Activated CD8-positive, alpha-beta T cell treated with anti-CD3 and anti-CD28 coated beads for 36 hours (primary cell): ENCODE measurements at regions not wholly inside any gene's neighbourhood (a gene's known extent, or its start where the extent isn't known, plus 50 kb on each side); places are given as distances from the start of the nearest gene placed in this dataset.

ENCODE experiments used
- ATAC-seq: fragments of 200-7000 bp; cut with Tn5 transposase; one replicate; pipeline ENCODE4 v1.10.0; 2021; ENCODE audit warnings: mild to moderate bottlenecking, moderate library complexity
- CTCF ChIA-PET: fragments of 350-600 bp; sonication (Branson Sonifier 250); formaldehyde crosslinking; loops from one replicate; lab custom pipeline; 2021; ENCODE audit warnings: antibody characterized with exemption; lab: Charles Lee
- POLR2A ChIA-PET: fragments of 350-600 bp; sonication (Branson Sonifier 250); formaldehyde crosslinking; loops from one replicate; lab custom pipeline; 2021; ENCODE audit warnings: antibody characterized with exemption; lab: Charles Lee
- DNase-seq: peaks from one replicate; pipeline ENCODE4 v3.0.0-alpha.2; 2020
- H3K27ac Mint-ChIP-seq: one replicate; pipeline ENCODE4 v1.8.0; 2021; ENCODE audit warnings: mild to moderate bottlenecking, mixed read lengths
- H3K27me3 Mint-ChIP-seq: one replicate; pipeline ENCODE4 v1.8.0; 2021; ENCODE audit warnings: mixed read lengths
- H3K36me3 Mint-ChIP-seq: one replicate; pipeline ENCODE4 v1.8.0; 2021; ENCODE audit warnings: low read depth, mixed read lengths
- H3K4me1 Mint-ChIP-seq: one replicate; pipeline ENCODE4 v1.8.0; 2021; ENCODE audit warnings: low read depth, mixed read lengths
- H3K4me3 Mint-ChIP-seq: one replicate; pipeline ENCODE4 v1.8.0; 2021; ENCODE audit warnings: mild to moderate bottlenecking, moderate library complexity, mixed read lengths
- H3K9me3 Mint-ChIP-seq: one replicate; pipeline ENCODE4 v1.8.0; 2021; ENCODE audit warnings: mixed read lengths
- CTCF ChIP-seq: fragments of 200-600 bp; IDR thresholded peaks from one replicate; pipeline ENCODE4 v1.8.0; 2022; ENCODE audit warnings: antibody characterized with exemption, mild to moderate bottlenecking
- intact Hi-C: fragments of 100-400 bp; cut with micrococcal nuclease; formaldehyde crosslinking; loops from one replicate; pipeline ENCODE4 v1.10.0; 2022

GRCh38 chr3:164537485-164537884 lies 540.8 kb downstream of the SI start:
- CTCF ChIA-PET, result interaction anchor here (0.6 kb wide), 1 partner anchor 354 kb away, joined by 3 read pairs; no protein-coding TSS in a partner anchor
- no peak overlapping the region for H3K27ac Mint-ChIP-seq
- no peaks in the 10 kb centered on the region for H3K4me1 Mint-ChIP-seq
- intact Hi-C loops, result no loop called here
- H3K4me3 Mint-ChIP-seq, result no peak overlapping the region
- DNase-seq, result no peak
- no peak for TF ChIP-seq CTCF
- no peak for ATAC-seq
- no peaks in the 10 kb centered on the region for H3K27me3 Mint-ChIP-seq
- H3K36me3 Mint-ChIP-seq, result no peaks in the 10 kb centered on the region
- peaks cover 3% of the 10 kb centered on the region for H3K9me3 Mint-ChIP-seq
- POLR2A ChIA-PET, result no interaction called here

GRCh38 chr3:164533275-164533674 lies 545.0 kb downstream of the SI start:
- intact Hi-C loops, result no loop called here
- no peak for ATAC-seq
- no peak for TF ChIP-seq CTCF
- no peaks in the 10 kb centered on the region for H3K9me3 Mint-ChIP-seq
- no peak overlapping the region for H3K27ac Mint-ChIP-seq
- no peaks in the 10 kb centered on the region for H3K36me3 Mint-ChIP-seq
- H3K4me1 Mint-ChIP-seq, result no peaks in the 10 kb centered on the region
- DNase-seq, result no peak
- ChIA-PET POLR2A (no interaction called here), CTCF (no interaction called here)
- no peak overlapping the region for H3K4me3 Mint-ChIP-seq
- H3K27me3 Mint-ChIP-seq, result no peaks in the 10 kb centered on the region

- ATAC-seq, result no peak
- TF ChIP-seq CTCF, result no peak
- CTCF ChIA-PET, result no interaction called here
- Mint-ChIP-seq H3K27me3 (no peaks in the 10 kb centered on the region), H3K36me3 (no peaks in the 10 kb centered on the region), H3K27ac (no peak overlapping the region), H3K4me3 (no peak overlapping the region), H3K4me1 (no peaks in the 10 kb centered on the region), H3K9me3 (peaks cover 10% of the 10 kb centered on the region)
- intact Hi-C loops, result no loop called here
- POLR2A ChIA-PET, result no interaction called here
- DNase-seq, result no peak
These were observed 552.0 kb downstream of the SI start for GRCh38 chr3:164526250-164526649.

- no peak overlapping the region for H3K4me3 Mint-ChIP-seq
- POLR2A ChIA-PET, result no interaction called here
- H3K36me3 Mint-ChIP-seq, result no peaks in the 10 kb centered on the region
- no peak overlapping the region for H3K27ac Mint-ChIP-seq
- DNase-seq (no peak), ATAC-seq (no peak)
- TF ChIP-seq CTCF, result no peak
- peaks cover 10% of the 10 kb centered on the region for H3K9me3 Mint-ChIP-seq
- no peaks in the 10 kb centered on the region for H3K4me1 Mint-ChIP-seq
- CTCF ChIA-PET, result no interaction called here
- intact Hi-C loops, result no loop called here
- no peaks in the 10 kb centered on the region for H3K27me3 Mint-ChIP-seq
These were observed 554.1 kb downstream of the SI start for GRCh38 chr3:164524201-164524600.

- ChIA-PET POLR2A (no interaction called here), CTCF (no interaction called here)
- H3K36me3 Mint-ChIP-seq, result no peaks in the 10 kb centered on the region
- no peaks in the 10 kb centered on the region for H3K27me3 Mint-ChIP-seq
- no peak overlapping the region for H3K4me3 Mint-ChIP-seq
- peaks cover 12% of the 10 kb centered on the region for H3K9me3 Mint-ChIP-seq
- DNase-seq (no peak), ATAC-seq (no peak)
- TF ChIP-seq CTCF, result no peak
- H3K27ac Mint-ChIP-seq, result no peak overlapping the region
- H3K4me1 Mint-ChIP-seq, result no peaks in the 10 kb centered on the region
- intact Hi-C loops, result no loop called here
These were observed 556.1 kb downstream of the SI start for GRCh38 chr3:164522073-164522763.
